Spinal cord (tissue), 9 donors: ENCODE measurements at regions not wholly inside any gene's neighbourhood (a gene's known extent, or its start where the extent isn't known, plus 50 kb on each side); places are given as distances from the start of the nearest gene placed in this dataset.
A peak's percentile ranks its signal among the peaks of the same experiment; 100 is the strongest.

Source experiments
- DNase-seq, 6 donors: peaks; one replicate each; pipeline versions ENCODE4 v3.0.0 to v3.0.0-alpha.2; 2013 to 2015; ENCODE audit warnings: low spot score in 6 of 6, low read depth in 4 of 6
- H3K27ac ChIP-seq: one replicate; pipeline ENCODE4 v1.5.1; 2013; ENCODE audit warnings: low read depth, low read length, control low read depth
- H3K27me3 ChIP-seq: one replicate; pipeline ENCODE4 v1.6.1; 2013; ENCODE audit warnings: low read length; ENCODE audit not compliant: control insufficient read depth, insufficient read depth
- H3K36me3 ChIP-seq: one replicate; pipeline ENCODE4 v1.6.1; 2013; ENCODE audit warnings: low read length; ENCODE audit not compliant: control insufficient read depth, insufficient read depth
- H3K4me1 ChIP-seq: one replicate; pipeline ENCODE4 v1.6.1; 2013; ENCODE audit warnings: low read length; ENCODE audit not compliant: control insufficient read depth, insufficient read depth
- H3K4me3 ChIP-seq: one replicate; pipeline ENCODE4 v1.5.1; 2013; ENCODE audit warnings: low read depth, low read length, control low read depth
- H3K9me3 ChIP-seq: one replicate; pipeline ENCODE4 v1.6.1; 2013; ENCODE audit warnings: low read length; ENCODE audit not compliant: control insufficient read depth, insufficient read depth
- WGBS: methylation state at CpG from one replicate; pipeline ENCODE4 v1.1.5; 2013; ENCODE audit warnings: missing lambda C conversion rate; ENCODE audit not compliant: insufficient coverage; 5-methylcytosine and 5-hydroxymethylcytosine counted together
- donor health status: healthy.

DNA sequence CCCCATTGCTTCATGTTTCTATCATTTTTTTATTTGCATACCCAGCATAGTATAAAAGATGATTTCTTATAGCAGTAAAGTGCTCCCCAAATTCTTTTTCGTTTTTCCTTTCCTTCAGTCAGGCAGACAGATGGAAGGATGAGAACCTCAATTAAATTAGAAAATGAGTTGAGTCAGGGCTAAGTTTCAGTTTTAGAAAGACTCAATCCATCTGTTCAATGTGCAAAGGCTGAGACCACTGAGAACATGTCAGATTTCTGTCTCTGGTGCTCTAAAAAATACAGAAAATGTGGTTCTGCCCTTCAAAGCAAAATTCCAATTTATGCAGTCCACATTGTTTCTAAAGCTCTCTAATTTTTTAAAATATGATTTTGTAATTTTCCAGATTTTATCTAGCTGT, 257.6 kb upstream of the HS3ST5 start:
- H3K27me3 ChIP-seq = no peaks in the 10 kb centered on the region
- H3K9me3 ChIP-seq = no peaks in the 10 kb centered on the region
- no peak overlapping the region for H3K4me3 ChIP-seq
- DNase-seq = peak in 1 of 6 donors; percentile 37
- no peak overlapping the region for H3K27ac ChIP-seq
- no peaks in the 10 kb centered on the region for H3K36me3 ChIP-seq
- no CpG with 5 or more reads among the region's 1 CpG for WGBS
- no peaks in the 10 kb centered on the region for H3K4me1 ChIP-seq

- no peaks in the 10 kb centered on the region for H3K4me1 ChIP-seq
- no peaks in the 10 kb centered on the region for H3K27me3 ChIP-seq
- 100% methylated on average over 1 of the region's 2 CpGs for WGBS
- no peaks in the 10 kb centered on the region for H3K36me3 ChIP-seq
- DNase-seq = no peak
- H3K9me3 ChIP-seq = no peaks in the 10 kb centered on the region
- no peak overlapping the region for H3K27ac ChIP-seq
- H3K4me3 ChIP-seq = no peak overlapping the region
Observed at GRCh38 chr6:114595591-114595990, 252.8 kb upstream of the HS3ST5 start.

GRCh38 chr6:114595186-114595585, 252.4 kb upstream of the HS3ST5 start:
- Histone ChIP-seq H3K27ac (no peak overlapping the region), H3K4me1 (no peaks in the 10 kb centered on the region), H3K9me3 (no peaks in the 10 kb centered on the region), H3K4me3 (no peak overlapping the region), H3K36me3 (no peaks in the 10 kb centered on the region), H3K27me3 (no peaks in the 10 kb centered on the region)
- no peak for DNase-seq
- WGBS = no CpG with 5 or more reads among the region's 1 CpG

DNA sequence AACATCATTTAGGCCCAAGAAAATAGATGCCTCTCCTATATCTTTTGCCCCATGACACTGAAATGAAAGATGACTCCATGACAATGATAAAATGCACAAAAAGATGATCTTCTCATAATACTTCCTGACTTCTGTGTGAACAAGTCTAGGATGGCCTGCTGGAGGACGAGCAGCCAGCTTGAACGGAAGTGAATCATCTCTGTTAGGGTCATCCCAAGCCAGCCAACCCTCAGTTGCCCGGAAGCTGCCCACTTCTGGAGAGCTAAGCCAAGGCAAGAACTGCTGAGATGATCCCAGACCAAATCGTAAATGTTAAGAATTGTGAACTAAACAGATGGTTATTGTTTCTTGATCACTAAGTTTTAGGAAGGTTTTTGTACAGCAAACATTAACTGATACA, 249.7 kb upstream of the HS3ST5 start:
- WGBS = 90% methylated on average over 3 of the region's 4 CpGs
- no peak overlapping the region for H3K4me3 ChIP-seq
- no peak for DNase-seq
- H3K9me3 ChIP-seq = no peaks in the 10 kb centered on the region
- no peaks in the 10 kb centered on the region for H3K27me3 ChIP-seq
- no peaks in the 10 kb centered on the region for H3K36me3 ChIP-seq
- H3K4me1 ChIP-seq = no peaks in the 10 kb centered on the region
- no peak overlapping the region for H3K27ac ChIP-seq

DNA sequence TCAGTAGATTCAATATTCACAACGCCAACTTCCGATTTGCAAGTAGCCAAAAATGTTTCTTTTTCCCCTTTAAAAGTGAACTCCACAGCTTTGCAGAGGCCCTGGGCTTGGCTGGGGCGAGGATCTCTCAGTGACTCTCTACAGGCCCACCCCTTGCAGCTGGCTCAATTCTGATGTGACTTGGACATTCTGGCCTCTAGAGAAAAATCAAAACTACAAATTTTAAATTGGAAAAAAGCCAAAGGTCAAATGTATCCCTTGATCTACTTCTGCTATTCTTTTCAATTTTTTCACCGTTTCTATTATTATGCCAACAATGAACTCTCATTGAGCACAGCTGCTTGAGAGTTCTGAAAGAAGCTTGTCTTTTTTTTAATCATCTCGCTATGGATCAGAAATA, 245.9 kb upstream of the HS3ST5 start:
- Histone ChIP-seq H3K9me3 (no peaks in the 10 kb centered on the region), H3K27me3 (no peaks in the 10 kb centered on the region), H3K27ac (no peak overlapping the region), H3K4me1 (no peaks in the 10 kb centered on the region), H3K4me3 (no peak overlapping the region), H3K36me3 (no peaks in the 10 kb centered on the region)
- WGBS = 100% methylated on average over 1 of the region's 5 CpGs
- no peak for DNase-seq

GRCh38 chr6:114586298-114586697, 243.5 kb upstream of the HS3ST5 start:
- Histone ChIP-seq H3K4me3 (no peak overlapping the region), H3K27ac (no peak overlapping the region), H3K4me1 (no peaks in the 10 kb centered on the region), H3K9me3 (no peaks in the 10 kb centered on the region), H3K36me3 (no peaks in the 10 kb centered on the region), H3K27me3 (no peaks in the 10 kb centered on the region)
- WGBS = no CpG with 5 or more reads among the region's 2 CpGs
- DNase-seq = no peak

DNA sequence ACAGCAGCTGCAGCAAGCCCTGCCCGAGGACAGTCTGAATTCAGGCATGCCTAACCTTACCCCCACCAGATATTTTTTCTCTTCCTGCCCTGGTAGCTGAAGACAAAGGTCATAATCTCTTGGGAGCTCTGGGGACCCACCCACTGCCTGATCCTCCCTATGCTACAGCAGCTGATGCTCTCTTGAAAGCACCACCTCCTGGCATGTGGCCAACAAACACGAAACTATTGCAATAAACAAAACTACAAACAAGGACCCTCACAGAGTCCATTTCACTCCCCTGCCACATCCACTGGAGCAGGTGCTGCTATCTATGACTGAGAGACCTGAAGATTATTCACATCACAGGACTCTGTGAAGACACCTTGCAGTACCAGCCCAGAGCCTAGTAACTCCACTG, 238.5 kb upstream of the HS3ST5 start:
- Histone ChIP-seq H3K27ac (no peak overlapping the region), H3K9me3 (no peaks in the 10 kb centered on the region), H3K4me1 (no peaks in the 10 kb centered on the region), H3K36me3 (no peaks in the 10 kb centered on the region), H3K27me3 (no peaks in the 10 kb centered on the region), H3K4me3 (no peak overlapping the region)
- WGBS = 53% methylated on average over 2 of the region's 2 CpGs
- DNase-seq = no peak

GRCh38 chr6:114580882-114581281, 238.1 kb upstream of the HS3ST5 start:
- H3K27me3 ChIP-seq = no peaks in the 10 kb centered on the region
- WGBS = 85% methylated on average over 3 of the region's 3 CpGs

GRCh38 chr6:114579486-114579885, 236.7 kb upstream of the HS3ST5 start:
- Histone ChIP-seq H3K27me3 (no peaks in the 10 kb centered on the region), H3K4me1 (no peaks in the 10 kb centered on the region), H3K4me3 (no peak overlapping the region), H3K27ac (no peak overlapping the region), H3K36me3 (no peaks in the 10 kb centered on the region), H3K9me3 (no peaks in the 10 kb centered on the region)
- no peak for DNase-seq

More at GRCh38 chr6:114580882-114581281, 238.1 kb upstream of the HS3ST5 start:
- Histone ChIP-seq H3K4me3 (no peak overlapping the region), H3K27ac (no peak overlapping the region), H3K9me3 (no peaks in the 10 kb centered on the region), H3K4me1 (no peaks in the 10 kb centered on the region), H3K36me3 (no peaks in the 10 kb centered on the region)
- no peak for DNase-seq

GRCh38 chr6:114577109-114577508, 234.3 kb upstream of the HS3ST5 start:
- Histone ChIP-seq H3K27me3 (no peaks in the 10 kb centered on the region), H3K4me1 (no peaks in the 10 kb centered on the region), H3K4me3 (no peak overlapping the region), H3K36me3 (no peaks in the 10 kb centered on the region), H3K27ac (no peak overlapping the region), H3K9me3 (no peaks in the 10 kb centered on the region)
- DNase-seq = peak in 2 of 6 donors; percentile 5 to 68
- no CpG with 5 or more reads among the region's 1 CpG for WGBS
